Fibroblast of skin of scalp (primary cell): ENCODE measurements at regions not wholly inside any gene's neighbourhood (a gene's known extent, or its start where the extent isn't known, plus 50 kb on each side); places are given as distances from the start of the nearest gene placed in this dataset.

Source experiments
- DNase-seq: peaks from one replicate; pipeline ENCODE4 v3.0.0-alpha.2; 2013

GRCh38 chr2:39514825-39515224, 77.7 kb upstream of the MAP4K3 start:
- DNase-seq: no peak

- no peak for DNase-seq
These were observed 78.3 kb upstream of the MAP4K3 start for GRCh38 chr2:39515273-39515896.

GRCh38 chr2:39515897-39516346, 78.8 kb upstream of the MAP4K3 start:
- DNase-seq: no peak

GRCh38 chr2:39516347-39517101, 79.4 kb upstream of the MAP4K3 start:
- DNase-seq: no peak

- DNase-seq: no peak
These were observed 80.0 kb upstream of the MAP4K3 start for GRCh38 chr2:39517102-39517436.

GRCh38 chr2:39517622-39518021, 80.5 kb upstream of the MAP4K3 start:
- DNase-seq: no peak

GRCh38 chr2:39519886-39520285, 82.8 kb upstream of the MAP4K3 start:
- DNase-seq: no peak

GRCh38 chr2:39521876-39522517, 84.9 kb upstream of the MAP4K3 start:
- DNase-seq: no peak

- DNase-seq: no peak
These were observed 85.4 kb upstream of the MAP4K3 start for GRCh38 chr2:39522518-39522877.

- DNase-seq: peak; percentile 89
These were observed 86.4 kb upstream of the MAP4K3 start for GRCh38 chr2:39523308-39524044.

- peak; percentile 60 for DNase-seq
These were observed 87.0 kb upstream of the MAP4K3 start for GRCh38 chr2:39524061-39524460.

- DNase-seq: no peak
These were observed 87.9 kb upstream of the MAP4K3 start for GRCh38 chr2:39524756-39525635.

- DNase-seq: no peak
These were observed 88.7 kb upstream of the MAP4K3 start for GRCh38 chr2:39525636-39526412.

- DNase-seq: no peak
These were observed 91.6 kb upstream of the MAP4K3 start for GRCh38 chr2:39528701-39529100.

- DNase-seq: no peak
These were observed 92.8 kb upstream of the MAP4K3 start for GRCh38 chr2:39529836-39530235.

- peak; percentile 84 for DNase-seq
These were observed 93.4 kb upstream of the MAP4K3 start for GRCh38 chr2:39530411-39530866.

- DNase-seq: no peak
These were observed 94.2 kb upstream of the MAP4K3 start for GRCh38 chr2:39531220-39531777.

- no peak for DNase-seq
These were observed 95.8 kb upstream of the MAP4K3 start for GRCh38 chr2:39532933-39533332.

- no peak for DNase-seq
These were observed 97.1 kb upstream of the MAP4K3 start for GRCh38 chr2:39534095-39534711.

- DNase-seq: no peak
These were observed 98.6 kb upstream of the MAP4K3 start for GRCh38 chr2:39535636-39536185.
